ENCODE measurements at regions not wholly inside any gene's neighbourhood (a gene's known extent, or its start where the extent isn't known, plus 50 kb on each side); places are given as distances from the start of the nearest gene placed in this dataset.

- H3K27me3 ChIP-seq: no peaks in the 10 kb centered on the region
- no peak for DNase-seq
- no peaks in the 10 kb centered on the region for H3K4me1 ChIP-seq
- intact Hi-C loops (cut with DNase I; ENCODE audit: low total_unique reads): no loop called here
- H3K4me3 ChIP-seq: no peak overlapping the region
- TF ChIP-seq CTCF (IDR thresholded peaks at IDR 0.05): no peak
- no peak overlapping the region for H3K27ac ChIP-seq
- no peaks in the 10 kb centered on the region for H3K9me3 ChIP-seq
- H3K36me3 ChIP-seq: no peaks in the 10 kb centered on the region
These were observed 250.9 kb downstream of the GPD2 start for GRCh38 chr2:156687126-156687525.

DNA sequence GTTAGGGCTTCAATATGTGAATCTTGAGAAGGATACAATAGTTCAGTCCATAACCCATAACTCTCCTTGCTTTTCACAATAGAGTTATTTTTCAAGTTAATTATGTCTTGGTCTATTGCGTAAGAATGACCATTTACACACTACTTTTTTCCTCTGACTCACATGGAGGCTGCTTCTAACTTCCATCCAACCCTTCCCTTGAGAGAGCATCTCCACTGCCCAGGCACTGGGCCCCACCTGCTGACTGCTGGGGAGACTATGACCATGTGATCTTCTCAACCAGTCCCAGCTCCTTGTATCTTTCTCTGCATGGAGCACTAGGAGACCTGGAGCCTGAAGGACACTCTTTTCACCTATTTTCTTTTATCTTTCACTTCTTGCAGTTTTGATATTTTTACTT is 251.5 kb downstream of the GPD2 start:
- no peaks in the 10 kb centered on the region for H3K27me3 ChIP-seq
- TF ChIP-seq CTCF (IDR thresholded peaks at IDR 0.05): no peak
- no peaks in the 10 kb centered on the region for H3K4me1 ChIP-seq
- intact Hi-C loops (cut with DNase I; ENCODE audit: low total_unique reads): no loop called here
- H3K27ac ChIP-seq: no peak overlapping the region
- DNase-seq: no peak
- H3K9me3 ChIP-seq: no peaks in the 10 kb centered on the region
- no peaks in the 10 kb centered on the region for H3K36me3 ChIP-seq
- H3K4me3 ChIP-seq: no peak overlapping the region

GRCh38 chr2:156689939-156690338 is 253.8 kb downstream of the GPD2 start:
- no peaks in the 10 kb centered on the region for H3K27me3 ChIP-seq
- intact Hi-C loops (cut with DNase I; ENCODE audit: low total_unique reads): no loop called here
- no peaks in the 10 kb centered on the region for H3K36me3 ChIP-seq
- no peak overlapping the region for H3K4me3 ChIP-seq
- no peaks in the 10 kb centered on the region for H3K4me1 ChIP-seq
- no peak for DNase-seq
- no peaks in the 10 kb centered on the region for H3K9me3 ChIP-seq
- H3K27ac ChIP-seq: no peak overlapping the region
- TF ChIP-seq CTCF (IDR thresholded peaks at IDR 0.05): no peak

GRCh38 chr2:156691014-156691413 is 254.8 kb downstream of the GPD2 start:
- no peaks in the 10 kb centered on the region for H3K36me3 ChIP-seq
- TF ChIP-seq CTCF (IDR thresholded peaks at IDR 0.05): no peak
- no peaks in the 10 kb centered on the region for H3K27me3 ChIP-seq
- no peak overlapping the region for H3K4me3 ChIP-seq
- no peak for DNase-seq
- H3K4me1 ChIP-seq: no peaks in the 10 kb centered on the region
- no peaks in the 10 kb centered on the region for H3K9me3 ChIP-seq
- intact Hi-C loops (cut with DNase I; ENCODE audit: low total_unique reads): no loop called here
- H3K27ac ChIP-seq: no peak overlapping the region

GRCh38 chr2:156695020-156695419 is 258.8 kb downstream of the GPD2 start:
- Histone ChIP-seq H3K9me3 (no peaks in the 10 kb centered on the region), H3K27me3 (no peaks in the 10 kb centered on the region), H3K27ac (no peak overlapping the region), H3K36me3 (no peaks in the 10 kb centered on the region), H3K4me3 (no peak overlapping the region), H3K4me1 (no peaks in the 10 kb centered on the region)
- no peak for TF ChIP-seq CTCF (IDR thresholded peaks at IDR 0.05)
- intact Hi-C loops (cut with DNase I; ENCODE audit: low total_unique reads): no loop called here
- DNase-seq: no peak

DNA sequence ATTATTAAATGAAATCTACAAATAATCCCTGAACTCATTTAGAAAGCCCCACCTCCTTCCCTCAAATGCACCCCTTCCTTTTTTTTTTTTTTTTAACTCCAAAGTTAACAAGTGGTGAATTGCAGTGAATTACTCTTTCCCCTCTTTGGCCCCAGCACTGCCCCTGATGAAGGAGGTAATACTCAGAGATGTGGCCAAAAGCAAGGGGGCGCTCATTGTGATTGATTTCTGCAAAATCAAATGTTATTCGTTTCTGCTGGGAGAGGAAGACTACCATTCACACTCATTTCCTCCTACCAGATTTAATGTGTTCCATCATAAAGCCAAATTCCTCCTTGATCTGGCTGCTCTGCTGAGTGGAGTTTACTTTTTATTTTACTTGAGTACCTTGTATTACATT is 259.4 kb downstream of the GPD2 start:
- DNase-seq: no peak
- H3K4me3 ChIP-seq: no peak overlapping the region
- intact Hi-C loops (cut with DNase I; ENCODE audit: low total_unique reads): no loop called here
- no peak for TF ChIP-seq CTCF (IDR thresholded peaks at IDR 0.05)
- no peaks in the 10 kb centered on the region for H3K27me3 ChIP-seq
- no peaks in the 10 kb centered on the region for H3K4me1 ChIP-seq
- H3K36me3 ChIP-seq: no peaks in the 10 kb centered on the region
- H3K9me3 ChIP-seq: no peaks in the 10 kb centered on the region
- H3K27ac ChIP-seq: no peak overlapping the region
